GM21528 (cell line): ENCODE measurements at regions not wholly inside any gene's neighbourhood (a gene's known extent, or its start where the extent isn't known, plus 50 kb on each side); places are given as distances from the start of the nearest gene placed in this dataset.
"Not testable (repeated sequence)": the region's sequence is repeated elsewhere in the genome, so short reads cannot be mapped to it uniquely, and the experiment has no call there.

Source experiments
- ATAC-seq: cut with Tn5 transposase; IDR thresholded peaks from one replicate; pipeline ENCODE4 v1.9.1; 2021; ENCODE audit warnings: mild to moderate bottlenecking, moderate library complexity; ENCODE audit not compliant: unreplicated experiment, low FRiP score

DNA sequence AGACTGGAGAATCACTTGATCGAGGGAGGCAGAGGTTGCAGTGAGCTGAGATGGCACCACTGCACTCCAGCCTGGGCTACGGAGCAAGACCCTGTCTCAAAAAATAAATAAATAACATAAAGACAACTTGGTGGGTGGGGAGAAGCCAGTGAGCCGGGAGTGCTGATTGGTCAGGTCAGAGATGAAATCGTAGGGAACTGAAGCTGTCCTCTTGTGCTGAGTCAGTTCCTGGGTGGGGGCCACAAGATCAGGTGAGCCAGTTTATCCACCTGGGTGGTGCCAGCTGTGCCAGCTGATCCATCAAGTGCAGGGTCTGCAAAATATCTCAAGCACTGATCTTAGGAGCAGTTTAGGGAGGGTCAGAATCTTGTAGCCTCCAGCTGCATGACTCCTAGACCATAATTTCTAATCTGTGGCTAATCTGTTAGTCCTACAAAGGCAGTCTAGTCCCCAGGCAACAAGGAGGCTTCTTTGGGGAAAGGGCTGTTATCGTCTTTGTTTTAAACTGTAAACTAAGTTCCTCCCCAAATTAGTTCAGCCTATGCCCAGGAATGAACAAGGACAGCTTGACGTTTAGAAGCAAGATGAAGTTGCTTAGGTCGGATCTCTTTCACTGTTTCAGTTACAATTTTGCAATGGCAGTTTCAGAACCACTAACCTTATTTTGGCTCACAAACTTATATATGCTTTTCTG lies 221.5 kb upstream of the MYLIP start:
- ATAC-seq = not testable (repeated sequence)

DNA sequence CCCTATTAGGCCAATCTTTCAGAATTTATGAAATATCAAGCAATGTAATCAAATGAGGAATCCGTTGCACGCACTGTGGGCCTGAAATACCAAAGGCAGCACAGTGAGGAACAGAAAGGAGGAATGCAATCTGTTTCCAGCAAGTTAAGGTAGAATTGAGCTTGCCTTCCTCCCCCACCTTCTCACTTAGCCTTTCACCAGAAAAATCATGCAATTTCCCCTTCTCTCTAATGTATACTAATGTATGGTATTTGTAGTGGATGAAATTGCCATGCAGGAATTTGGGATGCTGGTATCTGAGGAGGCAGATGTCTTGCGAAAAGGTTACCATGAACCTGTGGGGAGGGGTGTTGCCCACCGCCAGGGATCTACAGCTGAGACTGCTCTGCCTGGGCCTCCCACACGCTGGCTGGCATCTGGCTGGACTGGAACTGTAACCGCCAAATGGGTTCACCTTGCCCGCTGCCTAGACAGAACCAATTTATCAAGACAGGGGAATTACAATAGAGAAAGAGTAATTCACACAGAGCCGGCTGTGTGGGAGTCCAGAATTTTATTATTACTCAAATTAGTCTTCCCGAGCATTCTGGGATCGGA lies 222.4 kb upstream of the MYLIP start:
- ATAC-seq = no peak

DNA sequence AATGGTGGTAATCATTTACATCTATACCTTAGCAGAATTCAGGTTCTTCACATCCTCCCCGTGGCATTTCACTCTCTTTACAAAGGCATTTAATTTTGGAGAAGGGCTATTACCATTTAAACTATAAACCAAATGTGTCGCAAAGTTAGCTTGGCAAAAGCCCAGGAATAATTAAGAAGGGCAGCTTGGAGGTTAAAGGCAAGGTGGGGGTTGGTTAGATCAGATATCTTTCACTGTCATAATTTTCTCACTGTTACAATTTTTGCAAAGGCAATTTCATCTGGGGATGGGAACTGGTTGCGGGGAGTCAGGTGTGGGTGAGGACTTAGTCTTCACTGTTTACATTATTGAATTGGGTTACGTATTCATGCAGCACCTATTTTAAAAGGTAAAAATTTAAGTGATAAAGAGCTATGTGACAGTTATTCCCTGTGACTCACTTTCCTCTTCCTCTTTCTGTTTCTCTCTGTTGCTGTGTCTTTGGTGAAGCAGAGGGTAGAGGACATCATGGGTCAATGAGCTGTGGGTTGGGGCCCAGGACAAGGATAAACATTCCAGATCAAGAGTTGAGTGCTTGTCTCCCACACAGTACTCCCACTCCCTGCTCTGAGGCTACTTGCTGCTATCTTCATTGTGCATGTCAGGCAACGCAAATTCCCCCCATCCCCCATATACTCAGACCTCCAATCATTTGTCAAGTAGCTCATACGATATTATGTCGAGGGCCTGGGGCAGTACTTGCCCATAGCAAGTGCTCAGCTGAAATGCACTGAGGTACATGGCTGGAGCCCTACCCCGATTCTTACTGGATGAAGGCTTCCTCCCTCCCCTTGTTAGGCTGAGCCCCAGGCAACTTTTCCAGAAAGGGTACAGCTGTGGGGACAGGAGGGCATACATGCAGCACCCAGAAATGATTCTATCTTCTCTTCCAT lies 223.1 kb upstream of the MYLIP start:
- no peak for ATAC-seq

DNA sequence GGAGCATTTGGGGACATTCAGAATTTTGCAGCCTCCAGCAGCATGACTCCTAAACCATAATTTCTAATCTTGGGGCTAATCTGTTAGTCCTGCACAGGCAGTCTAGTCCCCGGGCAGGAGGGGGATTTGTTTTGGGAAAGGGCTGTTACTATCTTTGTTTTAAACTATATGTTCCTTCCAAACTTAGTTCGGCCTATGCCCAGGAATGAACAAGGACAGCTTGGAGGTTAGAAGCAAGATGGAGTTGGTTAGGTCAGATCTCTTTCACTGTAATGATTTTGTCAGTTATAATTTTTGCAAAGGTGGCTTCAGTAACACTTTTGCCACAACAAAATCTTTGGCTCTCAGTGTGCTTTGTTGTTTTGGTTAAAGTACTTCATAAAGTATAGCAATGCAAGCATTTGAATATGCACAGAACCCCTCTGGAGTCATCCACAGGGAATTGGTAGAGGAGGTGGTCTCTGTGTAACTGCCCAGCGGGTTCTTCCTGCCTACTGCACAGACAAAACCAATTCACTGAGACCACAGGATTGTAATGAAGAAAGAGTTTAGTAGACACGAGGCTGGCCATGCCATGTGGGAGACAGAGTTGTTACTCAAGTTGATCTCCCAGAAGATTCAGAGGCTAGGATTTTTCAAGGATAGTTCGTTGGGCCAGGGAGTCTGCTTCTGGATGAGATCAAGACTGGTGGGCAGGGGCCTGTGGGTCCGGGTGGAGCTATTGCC lies 224.1 kb upstream of the MYLIP start:
- ATAC-seq = no peak

DNA sequence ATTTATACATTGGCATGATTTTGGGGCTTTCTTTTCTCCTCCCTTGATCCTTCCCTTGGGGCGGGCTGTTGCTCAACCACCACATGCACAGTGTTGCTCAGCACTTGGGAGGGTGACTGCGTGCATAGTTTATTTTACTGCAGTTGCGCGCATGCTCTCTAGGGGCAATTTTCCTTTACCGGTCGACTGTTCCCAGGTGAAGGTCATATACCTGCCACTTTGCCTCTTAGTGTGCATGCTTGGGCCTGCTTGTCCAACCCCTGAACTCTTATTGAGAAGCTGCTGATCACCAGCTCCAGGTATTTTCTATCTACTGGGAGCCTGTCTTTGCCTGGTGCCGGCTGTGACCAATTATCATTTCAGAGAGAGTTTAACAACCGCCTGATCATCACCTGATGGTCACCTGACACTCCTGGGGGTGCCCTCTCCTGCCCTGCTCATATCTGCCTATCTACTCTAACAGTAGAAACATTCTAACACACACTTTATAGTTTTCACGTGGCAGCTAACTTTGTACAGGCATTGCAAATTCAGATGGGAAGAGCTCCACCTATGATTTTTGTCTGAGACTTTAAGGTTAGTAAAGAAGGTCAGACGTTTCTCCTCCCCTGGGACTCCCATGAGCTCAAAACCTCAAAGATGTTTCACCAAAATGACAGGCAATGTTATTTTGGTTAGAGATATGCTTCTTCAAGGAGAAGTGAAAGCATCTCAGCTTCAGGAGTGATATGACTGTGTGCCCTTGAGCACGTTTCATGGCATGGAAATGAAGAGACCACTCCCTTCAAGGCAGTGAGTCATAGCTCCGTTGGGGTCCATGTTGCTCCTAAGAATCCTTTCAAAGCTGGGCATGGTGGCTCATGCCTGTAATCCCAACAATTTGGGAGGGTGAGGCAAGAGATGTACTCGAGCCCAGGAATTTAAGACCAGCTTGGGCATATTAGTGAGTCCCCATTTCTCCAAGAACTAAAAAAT lies 227.5 kb upstream of the MYLIP start:
- ATAC-seq = peak; percentile 93

DNA sequence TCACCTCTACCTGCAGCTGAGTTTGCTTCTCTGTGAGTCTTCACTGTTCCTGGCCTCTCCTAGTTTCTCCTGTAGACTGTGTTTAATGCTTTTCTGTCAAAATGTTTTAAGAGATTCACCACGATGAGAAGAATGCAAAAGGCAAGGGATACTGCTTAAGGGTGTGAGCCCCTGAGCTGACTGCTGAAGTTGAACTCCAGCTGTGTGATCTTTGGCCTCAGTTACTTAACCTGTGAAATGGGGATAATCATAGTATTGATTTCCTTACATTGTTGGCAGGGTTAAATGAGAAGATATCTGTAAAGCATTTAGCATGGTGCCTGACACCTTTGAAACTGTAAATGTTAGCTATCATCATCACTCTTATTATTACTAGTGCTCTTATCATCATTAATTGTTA lies 230.2 kb upstream of the MYLIP start:
- ATAC-seq = no peak

DNA sequence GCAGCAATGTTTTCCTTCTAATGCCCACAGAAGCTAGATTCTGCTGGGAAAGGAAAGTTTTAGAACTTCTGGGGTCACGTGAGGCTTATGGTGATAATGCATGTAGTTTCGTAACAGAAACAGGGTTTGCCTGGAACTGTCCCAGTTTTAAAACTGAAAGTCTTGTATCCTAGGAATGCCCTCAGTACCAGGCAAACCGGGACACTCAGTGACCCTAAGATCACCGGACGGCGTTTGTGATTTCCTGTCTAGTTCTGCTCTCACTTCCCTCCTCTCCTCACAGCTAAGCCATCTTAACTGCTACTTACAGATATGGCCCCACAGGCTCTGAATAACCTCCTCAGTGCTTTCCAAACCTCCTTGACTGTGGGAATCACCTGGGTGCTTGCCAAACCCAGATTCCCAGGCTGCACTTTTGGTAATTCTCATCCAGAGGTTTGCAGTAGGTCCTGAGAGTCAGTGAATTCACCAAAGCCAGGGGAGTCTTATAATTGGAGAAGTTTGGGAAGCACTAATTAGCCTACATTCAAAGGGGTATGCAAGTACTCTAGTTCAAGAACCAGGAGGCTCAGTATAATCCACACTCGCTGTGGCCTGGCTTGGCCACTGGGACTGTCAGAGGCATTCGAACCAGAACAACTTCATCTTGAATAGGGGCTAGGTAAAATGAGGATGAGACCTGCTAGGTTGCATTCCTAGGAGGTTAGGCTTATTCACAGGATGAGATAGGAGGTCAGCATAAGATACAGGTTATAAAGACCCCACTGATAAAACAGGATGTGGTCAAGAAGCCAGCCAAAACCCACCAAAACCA lies 231.6 kb upstream of the MYLIP start:
- ATAC-seq = no peak

DNA sequence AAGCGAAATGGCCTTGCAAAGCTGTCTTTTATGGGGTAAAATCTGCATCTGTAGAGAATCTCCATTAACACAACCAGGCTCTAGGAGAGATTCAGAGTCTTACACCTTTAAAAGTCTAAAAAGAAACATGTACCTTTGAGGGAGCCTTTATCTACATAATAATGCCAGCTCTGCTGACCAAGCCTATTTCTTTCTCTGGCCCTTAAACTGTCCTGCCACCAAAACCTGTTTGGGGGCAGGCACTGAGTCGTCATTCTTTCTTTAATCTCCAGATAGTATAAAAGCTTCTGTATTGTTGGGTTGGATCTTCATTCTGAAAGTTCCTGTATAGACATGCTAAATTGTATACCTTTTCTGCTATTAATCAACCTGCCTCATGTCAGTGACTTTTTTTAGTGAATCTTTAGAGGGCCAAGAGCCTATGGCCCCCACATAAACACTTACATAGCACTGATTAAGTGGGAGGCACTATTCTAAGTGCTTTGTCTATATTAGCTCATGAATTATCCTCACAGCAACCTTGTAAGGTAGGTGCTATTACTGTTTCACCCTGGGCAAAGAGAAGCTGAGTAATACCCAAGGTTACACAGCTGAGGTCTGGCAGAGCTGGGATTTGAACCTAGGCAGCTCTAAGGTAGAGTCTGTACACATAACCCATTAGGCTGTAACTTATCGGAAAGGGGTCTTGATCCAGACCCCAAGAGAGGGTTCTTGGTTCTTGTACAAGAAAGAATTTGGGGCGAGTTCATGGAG lies 232.3 kb upstream of the DTNBP1 start:
- ATAC-seq = no peak

DNA sequence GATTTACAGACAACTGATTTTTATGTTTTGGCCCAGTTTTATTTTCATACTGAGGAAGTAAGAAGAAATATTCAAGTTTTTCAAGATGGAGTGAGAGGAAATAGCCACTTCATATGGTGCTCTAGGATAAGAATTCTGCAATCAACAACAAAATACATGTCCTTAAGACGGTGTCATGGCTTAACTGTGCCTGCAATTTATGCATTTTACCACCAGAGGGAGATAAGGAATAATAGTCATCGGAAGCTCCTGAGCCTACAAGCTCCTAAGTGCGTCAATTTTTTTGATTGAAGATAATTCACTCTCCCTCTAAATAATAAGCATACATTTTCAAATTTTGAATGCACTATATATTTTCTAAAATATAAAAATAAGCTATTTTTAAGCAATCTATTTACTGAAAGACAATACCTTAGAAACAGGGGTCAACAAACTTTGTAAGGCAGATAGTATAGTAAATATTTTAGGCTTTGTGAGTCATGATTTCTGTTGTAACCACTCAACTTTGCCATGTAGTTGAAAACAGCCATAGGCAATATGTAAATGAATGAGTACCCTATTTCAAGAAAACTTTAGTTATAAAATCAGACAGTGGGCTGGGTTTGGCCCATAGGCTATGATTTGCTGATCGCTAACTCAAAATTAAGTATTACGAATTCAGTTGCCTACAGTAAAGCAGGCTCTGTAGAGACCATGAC lies 230.9 kb upstream of the DTNBP1 start:
- ATAC-seq = no peak

DNA sequence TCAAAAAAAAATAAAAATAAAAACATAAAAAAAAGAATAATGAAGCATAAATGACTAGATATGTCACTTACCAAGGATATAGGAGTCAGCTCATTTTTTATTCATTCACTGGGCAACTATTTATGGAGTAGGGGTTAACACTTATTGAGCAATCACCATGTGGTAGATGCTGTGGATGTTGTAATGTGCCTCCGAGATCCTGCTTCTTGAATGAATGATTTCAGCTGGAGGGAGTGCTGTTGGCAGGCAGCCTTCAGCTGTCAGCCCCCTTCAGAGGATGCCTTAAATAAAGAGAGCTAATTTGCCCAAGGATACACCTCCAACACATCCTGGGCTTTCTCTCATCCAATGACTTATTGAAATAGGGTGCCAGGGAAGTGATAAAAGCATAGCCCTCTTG lies 229.5 kb upstream of the DTNBP1 start:
- ATAC-seq = no peak

DNA sequence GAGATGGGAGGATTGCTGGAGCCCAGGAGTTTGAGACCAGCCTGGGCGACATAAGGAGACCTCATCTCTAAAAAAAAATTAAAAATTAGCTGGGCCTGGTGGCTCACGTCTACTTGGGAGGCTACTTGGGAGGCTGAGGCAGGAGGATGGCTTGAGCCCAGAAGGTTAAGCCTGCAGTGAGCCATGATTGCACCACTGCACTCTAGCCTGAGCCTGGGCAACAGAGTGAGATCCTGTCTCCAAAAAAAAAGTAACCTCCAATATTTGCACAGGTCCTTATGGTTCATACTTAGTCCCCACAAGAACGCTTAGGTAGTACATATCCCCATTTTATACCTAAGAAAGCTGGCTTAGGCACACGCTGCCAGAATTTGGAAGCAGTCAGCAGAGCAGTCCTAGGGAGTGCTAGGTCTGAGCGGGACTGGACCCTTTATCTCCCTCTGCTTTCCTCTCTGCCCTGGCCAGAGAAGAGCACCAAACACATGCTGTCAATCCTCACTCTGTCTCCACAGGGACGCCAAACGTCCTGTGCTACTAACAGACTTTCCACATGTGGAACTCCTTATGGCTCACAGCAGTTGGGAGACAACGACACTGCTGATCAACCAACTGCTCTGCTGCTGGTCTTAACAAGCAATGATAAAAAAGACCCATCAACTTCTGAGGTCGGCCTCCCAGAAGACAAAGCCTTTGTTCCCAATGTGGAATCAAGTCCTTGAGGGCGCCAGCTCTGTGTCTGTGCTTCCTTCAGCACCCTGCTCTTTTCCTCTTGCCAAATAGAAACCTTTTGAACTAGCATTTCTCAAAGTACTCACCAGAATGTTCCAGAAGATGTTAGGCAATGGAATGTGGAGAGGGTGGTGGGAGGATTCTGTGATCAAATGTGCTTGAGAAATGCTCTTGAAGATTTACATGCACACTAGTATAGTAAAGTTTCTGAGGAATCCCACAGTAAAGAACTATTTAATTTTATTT lies 226.3 kb upstream of the DTNBP1 start:
- ATAC-seq = no peak

DNA sequence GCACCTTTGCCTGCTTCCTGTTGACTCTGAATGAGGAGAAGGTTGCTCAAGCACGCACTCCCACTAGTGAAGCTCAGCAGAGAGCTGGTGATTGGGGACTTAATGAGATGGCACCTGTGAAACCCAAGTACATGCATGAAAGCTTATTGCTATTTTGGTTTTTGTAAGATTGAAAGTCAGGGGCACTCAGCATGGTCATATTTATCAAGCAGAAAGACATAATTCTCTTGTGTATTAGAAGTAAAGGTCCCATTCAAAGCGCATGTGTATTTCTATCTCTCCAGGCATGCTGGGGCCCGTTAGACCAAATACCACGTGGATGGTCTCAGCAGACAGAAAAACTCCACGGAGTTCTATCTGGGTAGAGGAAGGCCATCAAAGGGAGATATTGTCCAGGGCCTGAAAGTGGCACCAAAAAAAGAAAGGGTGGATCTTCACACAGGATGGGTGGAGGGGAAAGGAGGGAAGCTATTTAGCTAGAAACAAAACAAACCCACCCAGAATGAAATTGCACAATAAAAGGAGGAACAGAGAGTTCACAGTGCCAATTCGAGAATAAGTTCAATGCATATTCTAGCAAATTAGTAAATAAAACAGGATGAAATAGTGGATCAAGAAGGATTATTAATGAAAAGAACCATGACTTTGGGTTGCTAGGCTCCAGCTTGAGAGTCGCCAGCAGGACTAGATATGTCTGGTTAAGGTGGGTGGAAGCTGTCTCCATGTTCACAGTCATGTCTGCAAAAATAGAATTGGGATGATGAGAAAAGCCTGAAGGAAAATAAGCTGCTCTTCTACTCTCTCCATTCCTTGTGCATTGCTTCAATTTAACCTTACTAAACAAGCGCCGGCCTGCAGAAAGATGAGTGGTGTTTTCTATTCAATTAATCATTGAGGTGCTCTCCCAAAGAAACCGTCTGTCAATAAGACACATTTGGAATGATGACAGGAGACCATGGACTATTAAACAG lies 224.9 kb upstream of the DTNBP1 start:
- ATAC-seq = no peak

DNA sequence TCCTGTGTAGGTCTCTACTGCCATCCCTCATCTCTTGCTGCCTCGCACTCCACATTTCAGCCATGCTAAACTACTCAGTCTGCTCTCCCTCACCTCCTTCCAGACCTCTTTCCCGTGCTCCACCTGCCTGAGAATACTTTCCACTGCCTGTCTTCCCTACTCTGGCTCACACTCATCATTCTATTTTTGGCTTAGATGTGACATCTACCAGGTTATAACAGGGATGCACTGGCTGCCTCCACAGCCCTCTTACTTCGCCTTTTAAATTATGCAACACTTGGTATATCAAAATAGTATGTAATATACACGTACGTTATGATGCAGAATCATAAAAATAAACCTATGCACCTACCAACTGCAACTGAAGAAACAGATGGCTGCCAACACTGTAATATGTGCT lies 222.8 kb upstream of the DTNBP1 start:
- no peak for ATAC-seq

DNA sequence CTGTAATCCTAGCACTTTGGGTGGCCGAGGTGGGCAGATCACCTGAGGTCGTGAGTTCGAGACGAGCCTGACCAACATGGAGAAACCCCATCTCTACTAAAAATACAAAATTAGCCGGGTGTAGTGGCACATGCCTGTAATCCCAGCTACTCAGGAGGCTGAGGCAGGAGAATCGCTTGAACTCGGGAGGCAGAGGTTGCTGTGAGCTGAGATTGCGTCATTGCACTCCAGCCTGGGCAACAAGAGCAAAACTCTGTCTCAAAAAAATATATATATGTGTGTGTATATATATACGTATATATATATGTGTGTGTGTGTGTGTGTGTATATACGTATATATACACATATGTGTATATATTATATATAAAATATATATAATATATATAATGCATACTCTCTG lies 220.8 kb upstream of the DTNBP1 start:
- ATAC-seq = not testable (repeated sequence)

DNA sequence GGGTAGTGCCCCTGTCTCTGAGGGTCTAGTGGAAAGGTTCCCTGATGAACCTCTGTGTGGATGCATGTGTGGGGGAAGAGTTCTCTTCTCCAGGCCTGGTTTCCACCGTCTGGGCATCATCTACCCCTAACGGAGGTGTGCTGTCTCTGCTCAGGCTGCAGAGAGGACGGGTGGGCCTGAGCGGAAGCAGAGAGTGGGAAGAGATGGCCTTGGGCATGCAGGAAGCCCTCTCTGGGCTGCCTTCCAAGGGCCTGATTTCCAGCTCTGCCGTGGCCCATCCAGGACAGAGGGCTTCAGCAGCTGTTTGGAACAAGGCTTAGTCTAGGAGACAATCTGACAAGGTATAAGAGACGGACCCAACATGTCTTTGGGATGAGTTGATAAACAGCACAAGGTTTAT lies 220.1 kb upstream of the DTNBP1 start:
- ATAC-seq = no peak
